ENCODE measurements at regions not wholly inside any gene's neighbourhood (a gene's known extent, or its start where the extent isn't known, plus 50 kb on each side); places are given as distances from the start of the nearest gene placed in this dataset.

DNA sequence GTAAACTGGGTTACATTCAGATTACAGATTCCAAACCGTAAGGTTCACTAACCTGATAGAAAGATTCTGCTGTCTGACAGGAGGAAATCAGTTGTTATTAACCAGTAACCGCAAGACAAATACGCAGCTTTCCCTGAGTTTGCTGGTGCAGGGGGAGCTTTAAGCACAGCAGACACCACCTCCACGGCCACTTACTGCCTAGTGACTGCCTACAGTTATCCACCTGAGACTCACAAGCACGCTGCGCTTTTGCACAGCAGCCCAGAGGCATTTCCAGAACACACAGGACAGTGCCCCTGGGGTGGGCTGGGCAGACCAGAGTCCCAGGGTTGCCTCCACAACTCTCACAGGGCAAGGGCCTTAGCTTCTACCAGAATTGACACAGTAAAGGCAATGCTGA is 90.9 kb downstream of the CTTN start:
- no peak for DNase-seq
- ATAC-seq (ENCODE audit: insufficient read depth, low FRiP score) = no peak
- Histone ChIP-seq H3K4me1 (ENCODE audit: control insufficient read depth in 5 of 5, insufficient read depth in 5 of 5, low read length in 5 of 5) (peaks cover 0 to 3% (median 0%) of the 10 kb centered on the region in 5 donors), H3K27me3 (ENCODE audit: control insufficient read depth in 3 of 3, insufficient read depth in 3 of 3, low read length in 2 of 3) (no peaks in the 10 kb centered on the region), H3K9me3 (ENCODE audit: control insufficient read depth in 4 of 4, insufficient read depth in 3 of 4, low read length in 3 of 4) (peaks cover 0 to 21% (median 2%) of the 10 kb centered on the region in 4 donors), H3K9ac (ENCODE audit: insufficient read depth in 1 of 2, low read length in 2 of 2) (no peak overlapping the region), H3K4me3 (no peak overlapping the region), H3K27ac (ENCODE audit: low read depth in 1 of 2, low read length in 1 of 2) (no peak overlapping the region), H3K36me3 (ENCODE audit: control insufficient read depth in 4 of 4, insufficient read depth in 4 of 4, low read length in 4 of 4) (peaks cover 0 to 3% (median 0%) of the 10 kb centered on the region in 4 donors)
- TF ChIP-seq CTCF (IDR thresholded peaks at IDR 0.05; ENCODE audit: control extremely low read depth, extremely low read depth) = no peak
- WGBS, 2 donors = 92 to 95% methylated on average over 6 of the region's 6 CpGs

DNA sequence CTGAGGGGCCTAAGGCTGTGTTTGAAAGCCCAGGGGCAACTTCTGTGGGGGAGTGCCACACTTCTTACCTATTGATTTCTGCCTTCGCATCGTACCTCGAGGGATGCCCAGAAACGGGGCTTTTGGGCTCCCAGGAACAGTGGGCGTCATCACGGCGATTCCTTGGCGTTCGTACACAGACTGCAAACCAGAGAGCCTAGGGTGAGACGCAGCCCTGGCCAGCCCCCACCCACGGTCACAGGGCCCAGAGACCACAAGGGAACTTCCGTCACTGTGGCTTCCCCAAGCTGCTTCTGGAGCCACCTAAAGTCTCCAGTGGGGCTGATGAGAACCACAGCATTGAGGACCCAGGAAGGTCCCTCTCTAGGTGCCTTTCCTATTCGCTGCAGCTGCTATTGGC is 91.9 kb downstream of the CTTN start:
- Histone ChIP-seq H3K4me3 (no peak overlapping the region), H3K36me3 (ENCODE audit: control insufficient read depth in 4 of 4, insufficient read depth in 4 of 4, low read length in 4 of 4) (peaks cover 0 to 3% (median 0%) of the 10 kb centered on the region in 4 donors), H3K27me3 (ENCODE audit: control insufficient read depth in 3 of 3, insufficient read depth in 3 of 3, low read length in 2 of 3) (no peaks in the 10 kb centered on the region), H3K9me3 (ENCODE audit: control insufficient read depth in 4 of 4, insufficient read depth in 3 of 4, low read length in 3 of 4) (peaks cover 0 to 21% (median 2%) of the 10 kb centered on the region in 4 donors), H3K27ac (ENCODE audit: low read depth in 1 of 2, low read length in 1 of 2) (no peak overlapping the region), H3K9ac (ENCODE audit: insufficient read depth in 1 of 2, low read length in 2 of 2) (no peak overlapping the region), H3K4me1 (ENCODE audit: control insufficient read depth in 5 of 5, insufficient read depth in 5 of 5, low read length in 5 of 5) (peaks cover 0 to 3% (median 0%) of the 10 kb centered on the region in 5 donors)
- ATAC-seq (ENCODE audit: insufficient read depth, low FRiP score) (no peak), DNase-seq (no peak)
- no peak for TF ChIP-seq CTCF (IDR thresholded peaks at IDR 0.05; ENCODE audit: control extremely low read depth, extremely low read depth)
- WGBS, 2 donors = 93 to 96% methylated on average over 13 of the region's 13 CpGs

DNA sequence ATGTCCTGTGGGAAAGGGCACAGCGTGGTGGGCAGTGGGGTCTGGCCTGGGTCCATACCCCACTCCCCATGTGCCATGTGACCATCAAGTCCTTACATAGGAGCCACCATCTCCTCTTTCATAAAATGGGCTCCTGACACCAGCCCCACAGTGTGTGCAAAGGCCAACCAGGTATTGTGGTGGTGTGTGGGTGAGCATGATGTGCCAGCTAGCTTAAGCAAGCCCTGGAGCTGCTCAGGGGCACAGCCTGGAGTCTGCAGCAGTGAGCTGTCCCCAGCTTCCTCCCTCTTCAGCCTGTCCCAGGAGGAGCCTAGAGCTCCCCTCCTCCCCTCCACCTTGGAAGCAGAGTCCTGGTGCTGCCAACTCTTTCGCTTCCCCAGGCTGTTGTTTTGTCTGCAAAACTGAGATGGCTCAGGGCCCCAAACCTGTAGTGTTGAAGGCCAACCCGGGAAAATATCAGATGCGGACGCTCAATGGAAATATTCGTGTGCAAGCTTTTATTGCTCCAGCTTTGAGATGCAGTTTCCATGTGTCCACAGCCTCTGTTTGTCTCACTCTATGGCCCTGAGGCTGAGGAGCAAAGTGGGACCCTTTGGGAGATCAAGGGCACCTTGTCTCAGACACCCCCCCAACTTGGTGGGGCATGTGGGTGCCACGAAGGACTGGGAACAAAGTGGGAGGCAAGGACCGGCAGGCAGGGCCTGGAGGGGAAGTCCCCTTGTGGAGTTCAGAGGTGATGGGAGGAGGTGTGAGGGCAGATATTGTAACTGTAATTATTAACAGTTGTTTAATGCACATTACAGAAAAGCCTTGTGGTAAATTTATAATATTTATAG is 92.6 kb downstream of the CTTN start:
- 80 to 82% methylated on average over 8 of the region's 8 CpGs for WGBS, 2 donors
- no peaks in the 10 kb centered on the region for H3K27me3 ChIP-seq (ENCODE audit: control insufficient read depth in 3 of 3, insufficient read depth in 3 of 3, low read length in 2 of 3)
- no peak for TF ChIP-seq CTCF (IDR thresholded peaks at IDR 0.05; ENCODE audit: control extremely low read depth, extremely low read depth)
- H3K4me3 ChIP-seq = no peak overlapping the region
- no peak overlapping the region for H3K9ac ChIP-seq (ENCODE audit: insufficient read depth in 1 of 2, low read length in 2 of 2)
- H3K36me3 ChIP-seq (ENCODE audit: control insufficient read depth in 4 of 4, insufficient read depth in 4 of 4, low read length in 4 of 4) = peaks cover 0 to 3% (median 0%) of the 10 kb centered on the region in 4 donors
- no peak overlapping the region for H3K27ac ChIP-seq (ENCODE audit: low read depth in 1 of 2, low read length in 1 of 2)
- peaks cover 0 to 21% (median 2%) of the 10 kb centered on the region in 4 donors for H3K9me3 ChIP-seq (ENCODE audit: control insufficient read depth in 4 of 4, insufficient read depth in 3 of 4, low read length in 3 of 4)
- ATAC-seq (ENCODE audit: insufficient read depth, low FRiP score) (no peak), DNase-seq (no peak)
- peaks cover 0 to 3% (median 0%) of the 10 kb centered on the region in 5 donors for H3K4me1 ChIP-seq (ENCODE audit: control insufficient read depth in 5 of 5, insufficient read depth in 5 of 5, low read length in 5 of 5)

Data from lung (tissue), 11 donors.